GM10266 (cell line): ENCODE measurements at regions not wholly inside any gene's neighbourhood (a gene's known extent, or its start where the extent isn't known, plus 50 kb on each side); places are given as distances from the start of the nearest gene placed in this dataset.

ENCODE experiments used
- DNase-seq: peaks from one replicate; pipeline ENCODE4 v3.0.0; 2012; ENCODE audit errors: extremely low spot score
- TF ChIP-seq, protein P1 (sequence below): IDR thresholded peaks from 2 replicates; pipeline ENCODE4 v1.5.1; 2012; ENCODE audit warnings: mild to moderate bottlenecking, low read depth; ENCODE audit not compliant: control insufficient read depth, insufficient read depth; ENCODE audit errors: missing control alignments

DNA sequence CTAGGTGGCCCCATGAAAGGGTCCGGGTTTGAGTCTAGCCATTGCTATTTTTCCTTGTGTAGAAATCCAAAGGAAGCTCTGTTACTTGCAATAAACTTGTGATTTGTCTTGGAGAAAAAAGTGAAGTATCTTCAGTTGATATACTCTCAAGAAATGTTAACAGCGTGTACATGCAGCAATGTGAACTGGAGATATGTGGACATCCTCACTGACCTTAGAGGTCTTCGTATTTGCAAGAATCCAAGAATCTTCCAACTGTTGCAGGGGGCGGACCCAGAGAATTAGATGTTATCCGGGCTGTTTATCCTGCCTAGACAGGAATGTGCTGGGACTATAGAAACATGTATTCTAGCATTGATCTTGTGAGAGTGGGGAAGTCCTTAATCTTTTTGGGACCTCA lies 187.6 kb downstream of the KCNS3 start:
- DNase-seq = no peak
- TF ChIP-seq, protein P1, sequence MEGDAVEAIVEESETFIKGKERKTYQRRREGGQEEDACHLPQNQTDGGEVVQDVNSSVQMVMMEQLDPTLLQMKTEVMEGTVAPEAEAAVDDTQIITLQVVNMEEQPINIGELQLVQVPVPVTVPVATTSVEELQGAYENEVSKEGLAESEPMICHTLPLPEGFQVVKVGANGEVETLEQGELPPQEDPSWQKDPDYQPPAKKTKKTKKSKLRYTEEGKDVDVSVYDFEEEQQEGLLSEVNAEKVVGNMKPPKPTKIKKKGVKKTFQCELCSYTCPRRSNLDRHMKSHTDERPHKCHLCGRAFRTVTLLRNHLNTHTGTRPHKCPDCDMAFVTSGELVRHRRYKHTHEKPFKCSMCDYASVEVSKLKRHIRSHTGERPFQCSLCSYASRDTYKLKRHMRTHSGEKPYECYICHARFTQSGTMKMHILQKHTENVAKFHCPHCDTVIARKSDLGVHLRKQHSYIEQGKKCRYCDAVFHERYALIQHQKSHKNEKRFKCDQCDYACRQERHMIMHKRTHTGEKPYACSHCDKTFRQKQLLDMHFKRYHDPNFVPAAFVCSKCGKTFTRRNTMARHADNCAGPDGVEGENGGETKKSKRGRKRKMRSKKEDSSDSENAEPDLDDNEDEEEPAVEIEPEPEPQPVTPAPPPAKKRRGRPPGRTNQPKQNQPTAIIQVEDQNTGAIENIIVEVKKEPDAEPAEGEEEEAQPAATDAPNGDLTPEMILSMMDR = no peak

DNA sequence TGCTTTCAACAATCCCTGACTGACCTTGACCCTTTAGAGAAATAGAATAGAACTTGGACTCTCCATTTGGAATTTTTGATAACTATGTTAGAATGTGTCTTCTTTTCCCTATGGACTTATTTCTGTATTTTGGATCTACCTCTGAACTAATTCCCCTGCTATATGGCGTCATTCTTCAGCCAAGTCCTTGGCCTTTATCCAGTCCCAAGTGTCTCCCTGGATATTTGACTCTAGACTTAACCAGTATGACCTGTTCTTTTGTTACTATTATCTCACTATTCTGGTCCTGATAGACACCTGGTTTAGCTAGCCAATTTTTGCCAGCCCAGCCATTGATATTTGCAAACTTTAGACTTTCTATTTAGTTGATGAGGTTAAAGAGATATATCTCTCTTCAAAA lies 186.8 kb downstream of the KCNS3 start:
- TF ChIP-seq, protein P1 = no peak

DNA sequence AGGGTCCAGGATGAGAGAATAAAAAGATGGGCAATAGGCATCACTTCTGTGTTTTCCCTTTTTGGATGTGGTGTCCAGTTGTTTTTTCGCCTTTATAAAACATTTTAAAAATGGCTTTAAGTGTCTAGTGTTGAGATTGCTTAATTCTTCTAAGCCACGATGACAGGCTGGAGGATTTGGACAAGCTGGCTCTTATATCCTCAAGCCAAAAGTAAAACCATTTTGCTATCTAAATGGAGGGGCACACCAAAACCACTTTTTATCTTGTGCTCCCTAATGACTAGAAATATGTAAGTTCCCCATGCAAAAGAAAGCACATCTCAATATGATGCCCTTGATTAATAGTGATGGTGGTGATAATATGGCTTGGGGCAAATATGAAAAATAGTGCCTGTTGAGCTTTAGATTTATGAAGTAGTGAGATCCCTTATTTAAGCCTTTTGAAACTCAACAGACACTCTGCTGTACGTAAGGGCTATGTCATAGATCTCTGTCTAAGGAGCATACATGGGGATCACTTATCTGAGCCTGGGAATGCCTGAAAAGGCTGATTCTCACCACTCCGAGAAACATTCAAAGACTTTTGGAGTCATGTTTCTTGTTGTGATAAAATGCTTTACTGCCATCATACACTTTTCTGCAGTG lies 185.5 kb downstream of the KCNS3 start:
- no peak for DNase-seq
- TF ChIP-seq, protein P1 = no peak

More for the DNA sequence above, 186.8 kb downstream of the KCNS3 start:
- DNase-seq = no peak

DNA sequence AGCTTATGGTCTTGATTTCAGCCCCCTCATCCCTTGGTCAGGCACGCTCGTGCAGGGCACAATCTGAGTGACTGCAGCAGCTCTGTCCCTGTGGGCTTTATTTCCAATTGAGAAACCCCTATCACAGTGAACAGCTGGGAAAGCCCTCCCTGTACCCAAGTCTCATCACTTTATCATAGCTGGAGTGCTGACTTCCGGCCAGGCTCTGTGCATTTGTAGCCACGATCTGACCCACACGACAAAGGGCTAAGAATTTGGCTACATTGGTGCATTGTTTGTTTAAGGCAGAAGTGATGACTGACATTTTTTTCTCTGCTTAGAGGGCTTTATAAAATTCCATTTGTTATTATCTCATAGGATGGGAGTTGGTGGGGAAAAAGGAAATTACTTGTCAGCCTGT lies 184.4 kb downstream of the KCNS3 start:
- DNase-seq = no peak

DNA sequence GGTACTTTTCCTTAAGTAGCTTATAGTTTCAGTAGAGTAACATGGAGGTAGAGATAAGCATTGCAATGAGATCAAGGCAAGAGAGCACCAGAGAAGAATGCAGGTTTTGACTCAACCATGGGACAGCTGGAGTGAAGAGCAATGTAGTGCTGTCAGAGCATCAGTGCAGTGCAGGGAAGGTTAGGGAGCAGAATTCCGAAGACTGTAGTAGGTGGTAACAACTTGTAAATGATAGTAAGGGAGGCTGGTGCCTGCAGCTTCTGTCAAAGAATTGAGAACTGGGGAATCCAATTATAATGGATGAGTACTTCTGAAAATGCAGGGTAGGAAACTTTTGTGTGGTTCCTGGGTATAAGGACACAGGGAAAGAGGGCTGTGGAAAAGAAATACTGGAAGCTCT lies 183.2 kb downstream of the KCNS3 start:
- TF ChIP-seq, protein P1 = no peak
- no peak for DNase-seq

More for the DNA sequence above, 184.4 kb downstream of the KCNS3 start:
- TF ChIP-seq, protein P1 = no peak

DNA sequence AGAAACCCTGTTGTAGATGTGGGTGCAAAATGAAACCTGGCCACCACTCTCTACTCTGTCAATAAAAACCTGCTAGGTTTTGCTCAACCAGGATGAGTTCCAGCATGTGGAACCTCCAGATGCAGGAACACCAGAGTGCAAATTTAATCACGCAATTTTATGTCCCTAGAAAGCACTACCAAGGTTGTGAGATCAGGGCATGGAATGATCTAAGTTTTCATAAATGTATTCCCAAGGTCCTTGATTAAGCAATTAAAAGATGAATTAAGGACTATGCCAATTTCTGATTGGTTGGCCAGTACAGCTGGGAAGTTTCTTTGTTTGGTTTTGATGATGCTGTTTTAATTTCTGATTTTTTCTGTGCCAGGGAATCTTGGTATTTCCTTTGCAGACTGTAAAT lies 179.2 kb downstream of the KCNS3 start:
- DNase-seq = no peak
- TF ChIP-seq, protein P1 = no peak

DNA sequence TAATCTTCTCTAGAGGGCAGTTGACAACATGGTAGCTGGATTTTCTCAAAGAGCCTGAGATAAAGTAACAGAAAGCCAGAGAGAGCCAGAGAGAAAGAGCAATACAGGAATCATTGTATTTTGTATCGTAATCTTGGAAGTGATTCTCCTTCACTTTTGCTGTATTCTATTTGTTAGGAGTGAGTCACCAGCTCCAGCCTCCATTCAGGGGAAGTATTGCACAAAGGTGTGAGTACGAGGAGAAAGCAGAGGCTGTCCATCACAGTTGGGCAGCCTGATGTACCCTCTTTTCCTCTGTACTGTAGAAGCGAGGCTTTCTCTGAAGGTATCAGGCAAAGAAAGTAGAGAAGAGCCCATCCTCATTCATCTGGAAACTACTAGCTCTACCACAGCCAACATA lies 176.8 kb downstream of the KCNS3 start:
- DNase-seq = no peak
- TF ChIP-seq, protein P1 = no peak
